Brain microvascular endothelial cell (primary cell): ENCODE measurements at regions not wholly inside any gene's neighbourhood (a gene's known extent, or its start where the extent isn't known, plus 50 kb on each side); places are given as distances from the start of the nearest gene placed in this dataset.

ENCODE experiments used
- DNase-seq: peaks from one replicate; pipeline ENCODE4 v3.0.0-alpha.2; 2020
- H3K27ac ChIP-seq: fragments of 250-450 bp; sonication (Bioruptor Pico); 2 replicates; pipeline ENCODE4 v1.5.1; 2020; ENCODE audit warnings: mild to moderate bottlenecking, moderate library complexity
- H3K27me3 ChIP-seq: fragments of 250-450 bp; sonication (Bioruptor Pico); replicated peaks from 2 replicates; pipeline ENCODE4 v1.5.1; 2020; ENCODE audit warnings: mild to moderate bottlenecking
- H3K36me3 ChIP-seq: fragments of 250-450 bp; sonication (Bioruptor Pico); replicated peaks from 2 replicates; pipeline ENCODE4 v1.5.1; 2020; ENCODE audit warnings: mild to moderate bottlenecking
- H3K4me3 ChIP-seq: 2 replicates; pipeline ENCODE4 v1.5.1; 2011; ENCODE audit warnings: low read depth, mild to moderate bottlenecking, control low read depth, low read length, moderate library complexity
- in situ Hi-C: cut with HindIII; loops from 2 replicates; pipeline ENCODE4 v1.10.0; 2017; ENCODE audit warnings: low sequenced_read_pairs, low pct_ligation_motif_present
- TF ChIP-seq, protein P1 (sequence below): IDR thresholded peaks from 2 replicates; pipeline ENCODE4 v1.5.1; 2011; ENCODE audit warnings: low read depth, mild to moderate bottlenecking, moderate library complexity, low read length, control low read depth, inconsistent platforms; ENCODE audit errors: missing control alignments

DNA sequence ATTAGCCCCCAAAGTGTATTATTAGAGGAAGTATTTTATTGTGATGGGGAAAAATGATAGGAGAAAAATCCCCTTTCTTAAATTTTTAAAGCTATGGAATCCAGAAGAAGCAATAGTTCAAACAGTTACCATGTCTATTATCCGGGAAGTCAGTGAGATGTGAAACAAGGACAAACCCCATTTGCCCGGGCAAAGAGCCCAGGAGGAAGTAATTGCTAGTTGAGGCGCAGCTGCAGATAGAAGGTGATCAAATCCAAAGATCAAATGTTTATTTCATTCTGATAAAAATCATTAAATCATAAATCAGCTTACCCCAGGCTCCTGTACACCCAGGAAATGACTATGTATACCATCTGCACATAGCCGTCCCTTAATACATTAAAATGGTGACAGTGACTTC, 204.0 kb upstream of the CRBN start:
- no peaks in the 10 kb centered on the region for H3K36me3 ChIP-seq
- H3K27ac ChIP-seq = no peak overlapping the region
- TF ChIP-seq, protein P1, sequence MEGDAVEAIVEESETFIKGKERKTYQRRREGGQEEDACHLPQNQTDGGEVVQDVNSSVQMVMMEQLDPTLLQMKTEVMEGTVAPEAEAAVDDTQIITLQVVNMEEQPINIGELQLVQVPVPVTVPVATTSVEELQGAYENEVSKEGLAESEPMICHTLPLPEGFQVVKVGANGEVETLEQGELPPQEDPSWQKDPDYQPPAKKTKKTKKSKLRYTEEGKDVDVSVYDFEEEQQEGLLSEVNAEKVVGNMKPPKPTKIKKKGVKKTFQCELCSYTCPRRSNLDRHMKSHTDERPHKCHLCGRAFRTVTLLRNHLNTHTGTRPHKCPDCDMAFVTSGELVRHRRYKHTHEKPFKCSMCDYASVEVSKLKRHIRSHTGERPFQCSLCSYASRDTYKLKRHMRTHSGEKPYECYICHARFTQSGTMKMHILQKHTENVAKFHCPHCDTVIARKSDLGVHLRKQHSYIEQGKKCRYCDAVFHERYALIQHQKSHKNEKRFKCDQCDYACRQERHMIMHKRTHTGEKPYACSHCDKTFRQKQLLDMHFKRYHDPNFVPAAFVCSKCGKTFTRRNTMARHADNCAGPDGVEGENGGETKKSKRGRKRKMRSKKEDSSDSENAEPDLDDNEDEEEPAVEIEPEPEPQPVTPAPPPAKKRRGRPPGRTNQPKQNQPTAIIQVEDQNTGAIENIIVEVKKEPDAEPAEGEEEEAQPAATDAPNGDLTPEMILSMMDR = no peak
- H3K4me3 ChIP-seq = no peak overlapping the region
- in situ Hi-C loops = no loop called here
- no peaks in the 10 kb centered on the region for H3K27me3 ChIP-seq
- DNase-seq = no peak

DNA sequence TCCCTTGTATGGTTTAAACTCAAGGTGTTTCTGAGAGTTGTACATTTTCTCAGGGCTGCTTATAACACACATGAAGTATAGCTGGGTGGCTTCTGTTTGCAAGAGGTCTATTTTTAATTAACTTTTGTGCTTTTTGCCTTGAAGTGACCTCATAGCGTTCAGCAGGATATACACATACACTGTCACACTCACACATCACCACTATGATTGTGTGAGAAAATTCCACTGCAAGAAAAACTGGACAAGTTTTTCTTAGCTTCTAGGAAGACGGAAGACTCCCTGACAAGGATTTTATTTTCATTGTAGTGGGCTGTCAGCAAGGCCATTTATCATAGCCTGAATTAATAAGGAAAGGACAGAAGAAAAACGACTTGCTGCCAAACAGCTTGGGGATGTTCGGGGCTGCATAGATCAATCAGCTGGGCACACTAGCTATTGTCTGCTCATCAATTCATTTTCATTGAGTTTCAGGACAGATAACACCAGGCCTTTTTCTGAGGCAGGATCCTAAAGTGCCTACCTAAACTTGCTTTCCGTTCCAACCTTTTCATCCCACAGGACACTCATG, 192.8 kb upstream of the CRBN start:
- H3K36me3 ChIP-seq = no peaks in the 10 kb centered on the region
- no peak for DNase-seq
- H3K4me3 ChIP-seq = no peak overlapping the region
- H3K27me3 ChIP-seq = no peaks in the 10 kb centered on the region
- TF ChIP-seq, protein P1 = no peak
- in situ Hi-C loops = no loop called here
- H3K27ac ChIP-seq = no peak overlapping the region

DNA sequence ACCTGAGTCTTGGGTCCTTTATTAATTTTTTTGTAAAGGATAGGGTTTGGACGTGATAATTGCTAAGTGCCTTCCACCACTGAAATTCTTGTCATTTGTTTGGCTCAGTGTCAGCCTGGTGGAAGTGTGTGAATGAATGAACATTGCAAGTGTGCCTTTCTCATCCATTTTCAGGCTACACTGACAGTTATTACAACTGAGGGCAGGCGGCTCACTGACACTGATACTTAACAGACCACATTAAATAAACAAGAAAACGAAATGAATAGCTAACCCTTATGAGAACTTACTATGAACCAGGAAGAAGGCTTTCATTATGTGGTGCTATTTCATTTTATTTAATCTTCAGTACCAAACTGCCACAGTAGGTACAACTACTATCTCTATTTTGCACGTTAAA, 188.8 kb upstream of the CRBN start:
- in situ Hi-C loops = no loop called here
- DNase-seq = no peak
- Histone ChIP-seq H3K27me3 (no peaks in the 10 kb centered on the region), H3K27ac (no peak overlapping the region), H3K36me3 (no peaks in the 10 kb centered on the region), H3K4me3 (no peak overlapping the region)
- TF ChIP-seq, protein P1 = no peak

DNA sequence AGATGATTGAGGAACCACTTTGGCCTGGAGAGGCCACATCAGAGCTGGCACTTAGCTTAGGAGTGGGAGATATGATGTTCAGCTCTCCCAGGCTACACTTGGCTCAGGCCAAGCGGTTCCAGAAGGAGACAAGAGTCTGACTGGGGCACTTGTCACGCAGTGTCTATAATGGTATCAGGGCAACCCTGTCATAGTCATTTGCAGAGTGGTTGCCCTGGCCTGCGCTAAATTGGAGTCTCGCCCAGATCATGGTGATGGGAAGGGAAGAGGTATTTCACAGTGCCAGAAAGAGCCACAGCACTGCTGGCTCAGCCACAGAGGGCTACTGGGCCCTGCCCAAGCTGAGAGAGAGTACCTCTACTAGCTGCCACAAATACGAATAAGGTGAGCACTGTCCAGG, 186.9 kb upstream of the CRBN start:
- H3K36me3 ChIP-seq = no peaks in the 10 kb centered on the region
- in situ Hi-C loops = no loop called here
- DNase-seq = no peak
- TF ChIP-seq, protein P1 = no peak
- H3K27me3 ChIP-seq = no peaks in the 10 kb centered on the region
- no peak overlapping the region for H3K4me3 ChIP-seq
- no peak overlapping the region for H3K27ac ChIP-seq

DNA sequence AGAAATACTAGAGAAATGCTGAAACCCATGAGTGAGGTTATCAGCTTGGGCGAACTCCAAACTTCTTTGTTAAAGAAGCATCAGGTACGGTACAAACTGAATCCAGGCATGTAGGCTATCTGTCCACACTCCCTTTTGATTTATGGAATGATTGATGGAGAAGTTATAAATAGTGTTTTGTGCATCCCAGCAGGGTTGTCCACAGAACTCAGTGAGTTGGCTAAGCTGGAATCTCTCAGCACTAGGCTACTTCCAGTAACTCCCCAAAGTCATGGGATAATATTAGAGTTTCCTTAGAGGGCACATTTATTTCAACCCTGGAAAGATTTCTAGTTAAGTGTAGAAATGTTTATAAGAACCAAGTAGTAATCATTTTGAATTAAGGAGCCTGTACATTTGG, 186.2 kb upstream of the CRBN start:
- no peak overlapping the region for H3K27ac ChIP-seq
- in situ Hi-C loops = no loop called here

More for the DNA sequence above, 186.2 kb upstream of the CRBN start:
- H3K4me3 ChIP-seq = no peak overlapping the region
- TF ChIP-seq, protein P1 = no peak
- no peak for DNase-seq
- no peaks in the 10 kb centered on the region for H3K36me3 ChIP-seq
- no peaks in the 10 kb centered on the region for H3K27me3 ChIP-seq
